T-cell (primary cell): ENCODE measurements at regions not wholly inside any gene's neighbourhood (a gene's known extent, or its start where the extent isn't known, plus 50 kb on each side); places are given as distances from the start of the nearest gene placed in this dataset.

ENCODE experiments used
- ATAC-seq, 4 experiments: fragments of 200-7000 bp in 3 of 4; fragments of 150-1000 bp in 1 of 4; cut with Tn5 transposase; replicated peaks in 1 of 4; 1 replicate in 3 of 4; 2 replicates in 1 of 4; pipeline ENCODE4 v1.10.0; 2021; ENCODE audit warnings: moderate library complexity in 3 of 4, mild to moderate bottlenecking in 2 of 4, moderate number of reproducible peaks in 1 of 4
- CTCF ChIA-PET, 2 donors: fragments of 300-600 bp; sonication (Branson Sonifier 250); formaldehyde crosslinking; loops; one replicate each; lab custom pipeline; 2022; ENCODE audit warnings: antibody characterized with exemption in 2 of 2; lab: Charles Lee
- POLR2A ChIA-PET, 2 donors: fragments of 300-600 bp; sonication (Branson Sonifier 250); formaldehyde crosslinking; loops; one replicate each; lab custom pipeline; 2022; ENCODE audit warnings: antibody characterized with exemption in 2 of 2; lab: Charles Lee
- DNase-seq, 35 experiments: peaks; one replicate each; pipeline versions ENCODE4 v3.0.0 to v3.0.0-alpha.2; 2013 to 2023
- H3K27ac ChIP-seq: one replicate; pipeline ENCODE4 v1.5.1; 2013; ENCODE audit warnings: low read length
- H3K27me3 ChIP-seq, 2 experiments: replicated peaks in 1 of 2; 1 replicate in 1 of 2; 2 replicates in 1 of 2; pipeline versions ENCODE4 v1.6.1 to v1.7.0; 2013; ENCODE audit warnings: low read length in 1 of 2, mixed read lengths in 1 of 2; ENCODE audit not compliant: control insufficient read depth in 2 of 2, insufficient read depth in 2 of 2; ENCODE audit errors: extremely low read depth in 1 of 2
- H3K36me3 ChIP-seq, 2 donors: 1 replicate in 1 of 2; 2 replicates in 1 of 2; pipeline versions ENCODE4 v1.6.1 to v1.7.0; 2013; ENCODE audit warnings: low read length in 1 of 2; ENCODE audit not compliant: control insufficient read depth in 2 of 2, insufficient read depth in 1 of 2; ENCODE audit errors: extremely low read depth in 1 of 2
- H3K4me1 ChIP-seq, 2 experiments: 1 replicate in 1 of 2; 2 replicates in 1 of 2; pipeline versions ENCODE4 v1.6.1 to v1.7.0; 2013; ENCODE audit warnings: low read length in 2 of 2, mixed read lengths in 1 of 2; ENCODE audit not compliant: insufficient read depth in 2 of 2, control insufficient read depth in 1 of 2; ENCODE audit errors: extremely low read depth in 1 of 2
- H3K4me3 ChIP-seq, 2 donors: 1 replicate in 1 of 2; 2 replicates in 1 of 2; pipeline versions ENCODE4 v1.5.1 to v1.7.0; 2013; ENCODE audit warnings: mild to moderate bottlenecking in 2 of 2, low read length in 1 of 2, moderate library complexity in 1 of 2; ENCODE audit not compliant: control insufficient read depth in 1 of 2; ENCODE audit errors: extremely low read depth in 1 of 2
- H3K9me3 ChIP-seq: 2 replicates; pipeline ENCODE4 v1.7.0; 2013
- H3K27ac Mint-ChIP-seq, 2 donors: one replicate each; pipeline ENCODE4 v1.8.0; 2020 to 2021; ENCODE audit warnings: mild to moderate bottlenecking in 2 of 2, mixed read lengths in 2 of 2
- H3K27me3 Mint-ChIP-seq, 2 donors: one replicate each; pipeline ENCODE4 v1.8.0; 2021 to 2022; ENCODE audit warnings: mixed read lengths in 2 of 2
- H3K36me3 Mint-ChIP-seq: one replicate; pipeline ENCODE4 v1.8.0; 2021; ENCODE audit warnings: mixed read lengths
- H3K4me1 Mint-ChIP-seq, 3 donors: one replicate each; pipeline ENCODE4 v1.8.0; 2020 to 2022; ENCODE audit warnings: mixed read lengths in 3 of 3, mild to moderate bottlenecking in 1 of 3
- H3K4me3 Mint-ChIP-seq, 3 donors: one replicate each; pipeline ENCODE4 v1.8.0; 2020 to 2022; ENCODE audit warnings: mild to moderate bottlenecking in 3 of 3, mixed read lengths in 3 of 3, moderate library complexity in 3 of 3
- H3K9me3 Mint-ChIP-seq, 3 donors: one replicate each; pipeline ENCODE4 v1.8.0; 2020 to 2022; ENCODE audit warnings: mixed read lengths in 3 of 3
- WGBS: methylation state at CpG from one replicate; pipeline ENCODE4 v1.1.5; 2013; ENCODE audit warnings: missing lambda C conversion rate; ENCODE audit not compliant: insufficient coverage; 5-methylcytosine and 5-hydroxymethylcytosine counted together

DNA sequence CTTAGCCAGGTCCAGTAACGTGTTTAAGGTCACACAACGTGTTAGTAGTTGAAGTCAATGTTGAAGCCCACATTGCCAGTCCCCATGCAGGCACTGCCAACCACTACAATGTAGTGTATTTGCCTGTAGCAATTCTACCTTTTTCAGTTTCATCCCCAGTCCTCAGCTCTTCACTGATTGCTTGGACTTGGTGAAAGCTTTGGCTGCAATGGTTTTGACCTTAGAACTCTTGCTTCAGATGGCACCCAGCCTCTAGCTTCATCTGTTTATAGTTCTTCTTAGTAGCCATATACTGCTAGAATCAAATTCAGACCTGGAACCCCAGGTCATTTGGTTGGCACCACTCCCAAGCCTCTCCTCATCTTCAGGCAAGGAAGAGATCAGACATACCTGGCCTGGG is 345.4 kb upstream of the SEMA6D start:
- no peak for DNase-seq
- H3K36me3 ChIP-seq: no peaks in the 10 kb centered on the region
- H3K4me1 Mint-ChIP-seq: no peaks in the 10 kb centered on the region
- no peak overlapping the region for H3K4me3 Mint-ChIP-seq
- no peaks in the 10 kb centered on the region for H3K27me3 ChIP-seq
- H3K27ac ChIP-seq: no peak overlapping the region
- no peaks in the 10 kb centered on the region for H3K9me3 ChIP-seq
- H3K4me1 ChIP-seq: no peaks in the 10 kb centered on the region
- no peaks in the 10 kb centered on the region for H3K27me3 Mint-ChIP-seq
- CTCF ChIA-PET: no interaction called here
- no peak overlapping the region for H3K4me3 ChIP-seq
- no peak overlapping the region for H3K27ac Mint-ChIP-seq
- POLR2A ChIA-PET: no interaction called here
- peaks cover 0 to 4% (median 2%) of the 10 kb centered on the region in 3 donors for H3K9me3 Mint-ChIP-seq
- no peak for ATAC-seq
- no peaks in the 10 kb centered on the region for H3K36me3 Mint-ChIP-seq
- no CpG with 5 or more reads among the region's 2 CpGs for WGBS

DNA sequence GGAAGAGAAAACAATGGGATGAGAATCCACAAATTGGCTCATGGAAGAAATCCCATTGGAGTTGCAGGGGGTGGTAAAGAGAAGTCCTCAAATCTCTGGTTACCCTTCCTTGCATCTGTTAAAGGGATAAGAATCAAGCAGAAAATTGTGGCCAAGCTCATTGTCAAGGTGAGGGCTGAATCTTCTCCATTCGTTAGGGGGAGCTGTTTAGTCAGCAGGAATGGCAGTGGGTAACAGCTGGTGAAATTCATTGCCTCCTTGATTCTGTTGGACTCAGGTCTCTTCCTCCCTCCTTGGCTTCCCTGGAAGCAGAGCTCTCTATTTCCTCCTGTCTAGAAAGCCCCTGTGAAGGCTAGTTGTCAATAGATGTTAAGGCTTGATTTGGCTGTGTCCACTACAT is 343.1 kb upstream of the SEMA6D start:
- H3K9me3 Mint-ChIP-seq: peaks cover 0 to 4% (median 2%) of the 10 kb centered on the region in 3 donors
- H3K36me3 Mint-ChIP-seq: no peaks in the 10 kb centered on the region
- peaks cover 0 to 4% of the 10 kb centered on the region in 2 donors for H3K27me3 Mint-ChIP-seq
- no peak overlapping the region for H3K4me3 Mint-ChIP-seq
- H3K9me3 ChIP-seq: no peaks in the 10 kb centered on the region
- ChIA-PET CTCF (interaction anchor here in 1 of 2 donors (0.6 kb wide), 1 partner anchor 16 kb away, joined by 3 read pairs; no protein-coding TSS in a partner anchor), POLR2A (no interaction called here)
- H3K27ac Mint-ChIP-seq: no peak overlapping the region
- no peak overlapping the region for H3K4me3 ChIP-seq
- no peaks in the 10 kb centered on the region for H3K27me3 ChIP-seq
- DNase-seq (no peak), ATAC-seq (no peak)
- no peak overlapping the region for H3K27ac ChIP-seq
- H3K4me1 Mint-ChIP-seq: no peaks in the 10 kb centered on the region
- H3K36me3 ChIP-seq: no peaks in the 10 kb centered on the region
- H3K4me1 ChIP-seq: no peaks in the 10 kb centered on the region
- no CpG with 5 or more reads among the region's 1 CpG for WGBS

GRCh38 chr15:47376190-47376589 is 341.1 kb upstream of the SEMA6D start:
- no CpG with 5 or more reads among the region's 3 CpGs for WGBS
- ATAC-seq (no peak), DNase-seq (no peak)
- H3K27ac Mint-ChIP-seq: no peak overlapping the region
- no peak overlapping the region for H3K27ac ChIP-seq
- H3K27me3 ChIP-seq: no peaks in the 10 kb centered on the region
- H3K4me1 ChIP-seq: no peaks in the 10 kb centered on the region
- H3K4me3 Mint-ChIP-seq: no peak overlapping the region
- no peak overlapping the region for H3K4me3 ChIP-seq
- ChIA-PET POLR2A (no interaction called here), CTCF (interaction anchor here in 1 of 2 donors (0.7 kb wide), 1 partner anchor 235 kb away, joined by 5 read pairs; no protein-coding TSS in a partner anchor)
- H3K36me3 ChIP-seq: no peaks in the 10 kb centered on the region
- H3K27me3 Mint-ChIP-seq: peaks cover 0 to 4% of the 10 kb centered on the region in 2 donors
- H3K36me3 Mint-ChIP-seq: no peaks in the 10 kb centered on the region
- H3K9me3 ChIP-seq: no peaks in the 10 kb centered on the region
- peaks cover 0 to 4% (median 2%) of the 10 kb centered on the region in 3 donors for H3K9me3 Mint-ChIP-seq
- H3K4me1 Mint-ChIP-seq: no peaks in the 10 kb centered on the region

- Mint-ChIP-seq H3K27me3 (peaks cover 0 to 4% of the 10 kb centered on the region in 2 donors), H3K27ac (no peak overlapping the region), H3K9me3 (peaks cover 0 to 4% (median 2%) of the 10 kb centered on the region in 3 donors), H3K4me1 (no peaks in the 10 kb centered on the region), H3K36me3 (no peaks in the 10 kb centered on the region), H3K4me3 (no peak overlapping the region)
- H3K4me1 ChIP-seq: no peaks in the 10 kb centered on the region
- H3K4me3 ChIP-seq: no peak overlapping the region
- ChIA-PET POLR2A (no interaction called here), CTCF (no interaction called here)
- no peaks in the 10 kb centered on the region for H3K27me3 ChIP-seq
- no peaks in the 10 kb centered on the region for H3K9me3 ChIP-seq
- WGBS: no CpG with 5 or more reads among the region's 2 CpGs
- no peaks in the 10 kb centered on the region for H3K36me3 ChIP-seq
- no peak overlapping the region for H3K27ac ChIP-seq
- ATAC-seq (no peak), DNase-seq (no peak)
Observed at GRCh38 chr15:47377465-47377864, 339.8 kb upstream of the SEMA6D start.

- Histone ChIP-seq H3K4me3 (no peak overlapping the region), H3K9me3 (no peaks in the 10 kb centered on the region), H3K27ac (no peak overlapping the region), H3K27me3 (no peaks in the 10 kb centered on the region), H3K4me1 (no peaks in the 10 kb centered on the region), H3K36me3 (no peaks in the 10 kb centered on the region)
- no peak for DNase-seq
- Mint-ChIP-seq H3K9me3 (peaks cover 0 to 4% (median 0%) of the 10 kb centered on the region in 3 donors), H3K36me3 (no peaks in the 10 kb centered on the region), H3K27me3 (peaks cover 0 to 4% of the 10 kb centered on the region in 2 donors), H3K4me1 (no peaks in the 10 kb centered on the region), H3K27ac (no peak overlapping the region), H3K4me3 (no peak overlapping the region)
- ATAC-seq: no peak
- WGBS: no CpG with 5 or more reads among the region's 2 CpGs
- CTCF ChIA-PET: no interaction called here
- POLR2A ChIA-PET: no interaction called here
Observed at GRCh38 chr15:47378527-47378926, 338.8 kb upstream of the SEMA6D start.

GRCh38 chr15:47383102-47383501 is 334.2 kb upstream of the SEMA6D start:
- H3K27me3 ChIP-seq: no peaks in the 10 kb centered on the region
- H3K27ac Mint-ChIP-seq: no peak overlapping the region
- POLR2A ChIA-PET: no interaction called here

GRCh38 chr15:47383801-47384200 is 333.5 kb upstream of the SEMA6D start:
- Histone ChIP-seq H3K4me3 (no peak overlapping the region), H3K36me3 (no peaks in the 10 kb centered on the region), H3K9me3 (no peaks in the 10 kb centered on the region), H3K27ac (no peak overlapping the region), H3K4me1 (no peaks in the 10 kb centered on the region), H3K27me3 (no peaks in the 10 kb centered on the region)
- Mint-ChIP-seq H3K4me1 (no peaks in the 10 kb centered on the region), H3K27me3 (no peaks in the 10 kb centered on the region), H3K4me3 (no peak overlapping the region), H3K27ac (no peak overlapping the region), H3K9me3 (peaks cover 0 to 2% (median 0%) of the 10 kb centered on the region in 3 donors), H3K36me3 (no peaks in the 10 kb centered on the region)
- 76% methylated on average over 2 of the region's 3 CpGs for WGBS
- ChIA-PET CTCF (no interaction called here), POLR2A (no interaction called here)
- no peak for DNase-seq
- no peak for ATAC-seq

More at GRCh38 chr15:47383102-47383501, 334.2 kb upstream of the SEMA6D start:
- Histone ChIP-seq H3K27ac (no peak overlapping the region), H3K4me1 (no peaks in the 10 kb centered on the region), H3K4me3 (no peak overlapping the region), H3K36me3 (no peaks in the 10 kb centered on the region), H3K9me3 (no peaks in the 10 kb centered on the region)
- ATAC-seq (no peak), DNase-seq (no peak)
- Mint-ChIP-seq H3K9me3 (peaks cover 0 to 2% (median 0%) of the 10 kb centered on the region in 3 donors), H3K27me3 (no peaks in the 10 kb centered on the region), H3K4me3 (no peak overlapping the region), H3K4me1 (no peaks in the 10 kb centered on the region), H3K36me3 (no peaks in the 10 kb centered on the region)
- WGBS: 83% methylated on average over 5 of the region's 5 CpGs
- CTCF ChIA-PET: no interaction called here
